A673 (cell line): ENCODE measurements at regions not wholly inside any gene's neighbourhood (a gene's known extent, or its start where the extent isn't known, plus 50 kb on each side); places are given as distances from the start of the nearest gene placed in this dataset.

ENCODE experiments used
- BruUV-seq: library from RNA; stranded (reverse); fragments of 400-500 nt; replicated peaks from 2 replicates; lab custom pipeline; 2021; lab: Mats Ljungman, UMichigan
- CTCF ChIA-PET: fragments of 300-600 bp; sonication (Branson Sonifier 250); formaldehyde crosslinking; loops from one replicate; lab custom pipeline; 2022; ENCODE audit warnings: antibody characterized with exemption; lab: Charles Lee
- POLR2A ChIA-PET: fragments of 300-600 bp; sonication (Branson Sonifier 250); formaldehyde crosslinking; loops from one replicate; lab custom pipeline; 2022; ENCODE audit warnings: antibody characterized with exemption; ENCODE audit not compliant: low non-redundant PET; lab: Charles Lee
- DNase-seq: peaks from one replicate; pipeline ENCODE4 v3.0.0-alpha.2; 2015; ENCODE audit warnings: low spot score
- H3K27ac ChIP-seq: fragments of 200-600 bp; sonication (generic); 2 replicates; pipeline ENCODE4 v1.5.1; 2016; ENCODE audit warnings: mixed run types, low read depth, mild to moderate bottlenecking, mixed read lengths, antibody characterized with exemption, low read length; ENCODE audit not compliant: poor library complexity, severe bottlenecking
- H3K27me3 ChIP-seq: fragments of 200-600 bp; sonication (generic); replicated peaks from 2 replicates; pipeline ENCODE4 v1.6.1; 2017; ENCODE audit warnings: mixed run types, low read depth, mild to moderate bottlenecking, mixed read lengths, antibody characterized with exemption, low read length; ENCODE audit not compliant: insufficient read depth, poor library complexity
- H3K36me3 ChIP-seq: fragments of 200-600 bp; sonication (generic); 2 replicates; pipeline ENCODE4 v1.6.1; 2016; ENCODE audit warnings: mixed run types, mild to moderate bottlenecking, mixed read lengths, antibody characterized with exemption, low read length; ENCODE audit not compliant: insufficient read depth, poor library complexity, severe bottlenecking
- H3K4me1 ChIP-seq: fragments of 200-600 bp; sonication (generic); 2 replicates; pipeline ENCODE4 v1.6.1; 2017; ENCODE audit warnings: mixed run types, mild to moderate bottlenecking, mixed read lengths, antibody characterized with exemption, low read length; ENCODE audit not compliant: insufficient read depth, poor library complexity, severe bottlenecking
- H3K4me3 ChIP-seq: fragments of 200-600 bp; sonication (generic); 2 replicates; pipeline ENCODE4 v1.5.1; 2016; ENCODE audit warnings: low read depth, mixed run types, mild to moderate bottlenecking, mixed read lengths, low read length; ENCODE audit not compliant: poor library complexity, severe bottlenecking
- H3K9me3 ChIP-seq: fragments of 200-600 bp; sonication (generic); 2 replicates; pipeline ENCODE4 v1.6.1; 2016; ENCODE audit warnings: mixed run types, low read depth, mild to moderate bottlenecking, mixed read lengths, antibody characterized with exemption, low read length; ENCODE audit not compliant: poor library complexity, severe bottlenecking
- CTCF ChIP-seq: fragments of 300-800, 200-600 bp; sonication (generic); conservative IDR thresholded peaks from 2 replicates; pipeline ENCODE4 v1.5.1; 2017; ENCODE audit warnings: low read depth, mild to moderate bottlenecking, antibody characterized with exemption, low read length, moderate library complexity, mixed read lengths
- EZH2 ChIP-seq: fragments of 200-600 bp; sonication (generic); IDR thresholded peaks from 2 replicates; pipeline ENCODE4 v1.6.1; 2017; ENCODE audit warnings: borderline replicate concordance, low read depth, mild to moderate bottlenecking, mixed read lengths, antibody characterized with exemption, low read length; ENCODE audit not compliant: poor library complexity, severe bottlenecking
- intact Hi-C: fragments of 100-400 bp; cut with micrococcal nuclease; formaldehyde crosslinking; loops from one replicate; pipeline ENCODE4 v1.10.0; 2022; ENCODE audit not compliant: unreplicated experiment

- Histone ChIP-seq H3K27me3 (no peaks in the 10 kb centered on the region), H3K27ac (no peak overlapping the region), H3K9me3 (no peaks in the 10 kb centered on the region), H3K36me3 (no peaks in the 10 kb centered on the region), H3K4me1 (no peaks in the 10 kb centered on the region), H3K4me3 (no peak overlapping the region)
- BruUV-seq = no TSS peak
- intact Hi-C loops = no loop called here
- POLR2A ChIA-PET = no interaction called here
- CTCF ChIA-PET = no interaction called here
- TF ChIP-seq CTCF (no peak), EZH2 (no peak)
- DNase-seq = no peak
Measured at GRCh38 chr4:44804301-44804700, 77.9 kb upstream of the GNPDA2 start.

GRCh38 chr4:44801384-44801783, 75.0 kb upstream of the GNPDA2 start:
- H3K36me3 ChIP-seq = no peaks in the 10 kb centered on the region
- no peak for DNase-seq
- H3K27ac ChIP-seq = no peak overlapping the region
- TF ChIP-seq EZH2 = no peak
- intact Hi-C loops = no loop called here
- peaks cover 3% of the 10 kb centered on the region for H3K9me3 ChIP-seq
- H3K4me1 ChIP-seq = no peaks in the 10 kb centered on the region
- ChIA-PET CTCF (no interaction called here), POLR2A (no interaction called here)
- H3K4me3 ChIP-seq = no peak overlapping the region
- H3K27me3 ChIP-seq = no peaks in the 10 kb centered on the region
- no TSS peak for BruUV-seq

DNA sequence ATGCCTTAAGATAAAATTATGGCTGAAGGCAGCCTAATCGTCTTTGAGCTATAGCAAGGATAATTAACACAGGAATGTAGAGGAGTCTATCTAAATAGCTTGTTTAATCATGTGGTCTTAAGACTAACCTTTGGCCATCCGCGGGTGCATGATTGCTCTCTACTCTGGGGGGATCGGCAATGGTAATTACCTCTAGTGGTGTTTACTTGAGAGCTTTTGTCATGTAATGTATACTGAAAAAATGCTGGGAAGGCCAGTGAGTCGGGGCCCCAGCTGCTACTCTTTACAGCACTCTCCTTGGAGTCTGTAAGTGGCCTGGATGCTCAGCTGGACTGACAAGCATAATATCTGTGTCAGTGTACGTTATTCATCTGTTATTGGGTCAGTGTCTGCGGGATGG, 65.5 kb upstream of the GNPDA2 start:
- no TSS peak for BruUV-seq
- POLR2A ChIA-PET = no interaction called here
- TF ChIP-seq EZH2 = no peak
- TF ChIP-seq CTCF = no peak
- CTCF ChIA-PET = no interaction called here
- H3K27ac ChIP-seq = no peak overlapping the region
- peaks cover 2% of the 10 kb centered on the region for H3K9me3 ChIP-seq
- H3K36me3 ChIP-seq = no peaks in the 10 kb centered on the region
- no peaks in the 10 kb centered on the region for H3K27me3 ChIP-seq
- no peak overlapping the region for H3K4me3 ChIP-seq
- no peaks in the 10 kb centered on the region for H3K4me1 ChIP-seq
- no peak for DNase-seq
- intact Hi-C loops = no loop called here

- POLR2A ChIA-PET = no interaction called here
- BruUV-seq = no TSS peak
- no peaks in the 10 kb centered on the region for H3K27me3 ChIP-seq
- DNase-seq = no peak
- peaks cover 10% of the 10 kb centered on the region for H3K9me3 ChIP-seq
- H3K27ac ChIP-seq = no peak overlapping the region
- intact Hi-C loops = no loop called here
- H3K4me3 ChIP-seq = no peak overlapping the region
- TF ChIP-seq EZH2 = no peak
- no peak for TF ChIP-seq CTCF
- CTCF ChIA-PET = no interaction called here
- no peaks in the 10 kb centered on the region for H3K4me1 ChIP-seq
- no peaks in the 10 kb centered on the region for H3K36me3 ChIP-seq
Measured at GRCh38 chr4:44777115-44777514, 50.8 kb upstream of the GNPDA2 start.
